Activated naive CD4-positive, alpha-beta T cell treated with anti-CD3 and anti-CD28 coated beads, Interleukin-2, amount 10 ng/mL, durations not matched to agents 7 days and 5 days (primary cell): ENCODE measurements at regions not wholly inside any gene's neighbourhood (a gene's known extent, or its start where the extent isn't known, plus 50 kb on each side); places are given as distances from the start of the nearest gene placed in this dataset.
A peak's percentile ranks its signal among the peaks of the same experiment; 100 is the strongest.

Experiments used
- CTCF ChIA-PET: fragments of 350-600 bp; sonication (Branson Sonifier 250); formaldehyde crosslinking; loops from one replicate; lab custom pipeline; 2021; ENCODE audit warnings: antibody characterized with exemption; lab: Charles Lee
- DNase-seq: peaks from one replicate; pipeline ENCODE4 v3.0.0-alpha.2; 2020
- H3K27ac Mint-ChIP-seq: one replicate; pipeline ENCODE4 v1.8.0; 2021; ENCODE audit warnings: mild to moderate bottlenecking, moderate library complexity, mixed read lengths
- H3K27me3 Mint-ChIP-seq: one replicate; pipeline ENCODE4 v1.8.0; 2021; ENCODE audit warnings: mild to moderate bottlenecking, mixed read lengths
- H3K36me3 Mint-ChIP-seq: one replicate; pipeline ENCODE4 v1.8.0; 2021; ENCODE audit warnings: mixed read lengths
- H3K4me1 Mint-ChIP-seq: one replicate; pipeline ENCODE4 v1.8.0; 2021; ENCODE audit warnings: mixed read lengths
- H3K4me3 Mint-ChIP-seq: one replicate; pipeline ENCODE4 v1.8.0; 2021; ENCODE audit warnings: mild to moderate bottlenecking, moderate library complexity, mixed read lengths
- H3K9me3 Mint-ChIP-seq: one replicate; pipeline ENCODE4 v1.8.0; 2021; ENCODE audit warnings: mixed read lengths

- H3K4me3 Mint-ChIP-seq, result no peak overlapping the region
- peaks cover 10% of the 10 kb centered on the region for H3K27me3 Mint-ChIP-seq
- no peak overlapping the region for H3K27ac Mint-ChIP-seq
- DNase-seq, result no peak
- no peaks in the 10 kb centered on the region for H3K4me1 Mint-ChIP-seq
- CTCF ChIA-PET, result no interaction called here
- H3K36me3 Mint-ChIP-seq, result no peaks in the 10 kb centered on the region
- no peaks in the 10 kb centered on the region for H3K9me3 Mint-ChIP-seq
Measured at GRCh38 chr12:98352835-98353234, 162.6 kb upstream of the TMPO start.

GRCh38 chr12:98354520-98355035 is 160.8 kb upstream of the TMPO start:
- Mint-ChIP-seq H3K4me3 (no peak overlapping the region), H3K9me3 (no peaks in the 10 kb centered on the region), H3K36me3 (no peaks in the 10 kb centered on the region), H3K4me1 (no peaks in the 10 kb centered on the region), H3K27me3 (peaks cover 10% of the 10 kb centered on the region), H3K27ac (no peak overlapping the region)
- CTCF ChIA-PET, result no interaction called here
- no peak for DNase-seq

GRCh38 chr12:98355322-98355721 is 160.1 kb upstream of the TMPO start:
- H3K27me3 Mint-ChIP-seq, result peaks cover 10% of the 10 kb centered on the region
- CTCF ChIA-PET, result no interaction called here
- H3K36me3 Mint-ChIP-seq, result no peaks in the 10 kb centered on the region

GRCh38 chr12:98355933-98356332 is 159.5 kb upstream of the TMPO start:
- DNase-seq, result no peak
- Mint-ChIP-seq H3K27me3 (peaks cover 10% of the 10 kb centered on the region), H3K36me3 (no peaks in the 10 kb centered on the region), H3K9me3 (no peaks in the 10 kb centered on the region), H3K4me1 (no peaks in the 10 kb centered on the region), H3K4me3 (no peak overlapping the region), H3K27ac (no peak overlapping the region)
- CTCF ChIA-PET, result no interaction called here

More at GRCh38 chr12:98355322-98355721, 160.1 kb upstream of the TMPO start:
- Mint-ChIP-seq H3K9me3 (no peaks in the 10 kb centered on the region), H3K4me3 (no peak overlapping the region), H3K27ac (no peak overlapping the region), H3K4me1 (no peaks in the 10 kb centered on the region)
- DNase-seq, result no peak

- peaks cover 13% of the 10 kb centered on the region for H3K27me3 Mint-ChIP-seq
- H3K4me3 Mint-ChIP-seq, result no peak overlapping the region
- no peak for DNase-seq
- H3K27ac Mint-ChIP-seq, result no peak overlapping the region
- CTCF ChIA-PET, result no interaction called here
- no peaks in the 10 kb centered on the region for H3K36me3 Mint-ChIP-seq
- no peaks in the 10 kb centered on the region for H3K4me1 Mint-ChIP-seq
- H3K9me3 Mint-ChIP-seq, result no peaks in the 10 kb centered on the region
Measured at GRCh38 chr12:98358144-98358543, 157.2 kb upstream of the TMPO start.

GRCh38 chr12:98359856-98360255 is 155.5 kb upstream of the TMPO start:
- CTCF ChIA-PET, result no interaction called here
- Mint-ChIP-seq H3K27ac (no peak overlapping the region), H3K4me3 (no peak overlapping the region), H3K36me3 (no peaks in the 10 kb centered on the region), H3K9me3 (no peaks in the 10 kb centered on the region), H3K4me1 (no peaks in the 10 kb centered on the region), H3K27me3 (peaks cover 23% of the 10 kb centered on the region)
- no peak for DNase-seq

GRCh38 chr12:98360401-98360800 is 155.0 kb upstream of the TMPO start:
- Mint-ChIP-seq H3K36me3 (no peaks in the 10 kb centered on the region), H3K9me3 (no peaks in the 10 kb centered on the region), H3K4me1 (no peaks in the 10 kb centered on the region), H3K4me3 (no peak overlapping the region), H3K27ac (no peak overlapping the region), H3K27me3 (peaks cover 23% of the 10 kb centered on the region)
- CTCF ChIA-PET, result no interaction called here
- DNase-seq, result no peak

GRCh38 chr12:98369581-98369980 is 145.8 kb upstream of the TMPO start:
- Mint-ChIP-seq H3K27me3 (peaks cover 13% of the 10 kb centered on the region), H3K4me3 (no peak overlapping the region), H3K9me3 (peaks cover 4% of the 10 kb centered on the region), H3K4me1 (peaks cover 30% of the 10 kb centered on the region), H3K27ac (no peak overlapping the region), H3K36me3 (peaks cover 8% of the 10 kb centered on the region)
- no peak for DNase-seq
- CTCF ChIA-PET, result interaction anchor here (1.0 kb wide), 1 partner anchor 143 kb away, joined by 3 read pairs; no protein-coding TSS in a partner anchor

- CTCF ChIA-PET, result interaction anchor here (0.7 to 1.1 kb wide), 2 partner anchors 66 to 144 kb away, joined by 3 to 4 read pairs; no protein-coding TSS in a partner anchor
- Mint-ChIP-seq H3K27me3 (peaks cover 24% of the 10 kb centered on the region), H3K27ac (peak overlapping the region; percentile 1), H3K4me1 (peaks cover 30% of the 10 kb centered on the region), H3K9me3 (peaks cover 4% of the 10 kb centered on the region), H3K4me3 (no peak overlapping the region), H3K36me3 (peaks cover 8% of the 10 kb centered on the region)
- DNase-seq, result no peak
Measured at GRCh38 chr12:98370976-98371375, 144.4 kb upstream of the TMPO start.

- no peak for DNase-seq
- peaks cover 4% of the 10 kb centered on the region for H3K9me3 Mint-ChIP-seq
Measured at GRCh38 chr12:98371419-98371818, 144.0 kb upstream of the TMPO start.

GRCh38 chr12:98372340-98373024 is 142.9 kb upstream of the TMPO start:
- no peak for DNase-seq
- Mint-ChIP-seq H3K4me1 (peaks cover 30% of the 10 kb centered on the region), H3K4me3 (no peak overlapping the region), H3K27me3 (peaks cover 32% of the 10 kb centered on the region), H3K9me3 (peaks cover 4% of the 10 kb centered on the region), H3K27ac (no peak overlapping the region), H3K36me3 (peaks cover 8% of the 10 kb centered on the region)
- CTCF ChIA-PET, result interaction anchor here (1.0 kb wide), 1 partner anchor 146 kb away, joined by 3 read pairs; no protein-coding TSS in a partner anchor

More at GRCh38 chr12:98371419-98371818, 144.0 kb upstream of the TMPO start:
- Mint-ChIP-seq H3K36me3 (peaks cover 8% of the 10 kb centered on the region), H3K27ac (no peak overlapping the region), H3K4me1 (peaks cover 30% of the 10 kb centered on the region), H3K4me3 (peak overlapping the region; percentile 1), H3K27me3 (peaks cover 25% of the 10 kb centered on the region)
- CTCF ChIA-PET, result interaction anchor here (0.7 to 1.1 kb wide), 2 partner anchors 65 to 145 kb away, joined by 3 to 4 read pairs; no protein-coding TSS in a partner anchor

- CTCF ChIA-PET, result no interaction called here
- peaks cover 4% of the 10 kb centered on the region for H3K9me3 Mint-ChIP-seq
- H3K4me1 Mint-ChIP-seq, result peaks cover 30% of the 10 kb centered on the region
- H3K27me3 Mint-ChIP-seq, result peaks cover 30% of the 10 kb centered on the region
- no peak for DNase-seq
- H3K4me3 Mint-ChIP-seq, result no peak overlapping the region
- H3K36me3 Mint-ChIP-seq, result peaks cover 8% of the 10 kb centered on the region
- no peak overlapping the region for H3K27ac Mint-ChIP-seq
Measured at GRCh38 chr12:98373025-98373554, 142.3 kb upstream of the TMPO start.

- peaks cover 4% of the 10 kb centered on the region for H3K9me3 Mint-ChIP-seq
- H3K36me3 Mint-ChIP-seq, result peaks cover 8% of the 10 kb centered on the region
- CTCF ChIA-PET, result no interaction called here
- no peak overlapping the region for H3K27ac Mint-ChIP-seq
- peaks cover 32% of the 10 kb centered on the region for H3K27me3 Mint-ChIP-seq
- no peak for DNase-seq
- H3K4me1 Mint-ChIP-seq, result peaks cover 30% of the 10 kb centered on the region
- H3K4me3 Mint-ChIP-seq, result no peak overlapping the region
Measured at GRCh38 chr12:98374007-98374406, 141.4 kb upstream of the TMPO start.

GRCh38 chr12:98379106-98379505 is 136.3 kb upstream of the TMPO start:
- no peaks in the 10 kb centered on the region for H3K36me3 Mint-ChIP-seq
- peaks cover 48% of the 10 kb centered on the region for H3K27me3 Mint-ChIP-seq
- no peaks in the 10 kb centered on the region for H3K4me1 Mint-ChIP-seq
- H3K27ac Mint-ChIP-seq, result no peak overlapping the region
- no peak overlapping the region for H3K4me3 Mint-ChIP-seq
- DNase-seq, result no peak
- no peaks in the 10 kb centered on the region for H3K9me3 Mint-ChIP-seq
- CTCF ChIA-PET, result no interaction called here

GRCh38 chr12:98385641-98386040 is 129.7 kb upstream of the TMPO start:
- Mint-ChIP-seq H3K36me3 (no peaks in the 10 kb centered on the region), H3K4me1 (no peaks in the 10 kb centered on the region), H3K4me3 (no peak overlapping the region), H3K27me3 (peaks cover 35% of the 10 kb centered on the region), H3K27ac (no peak overlapping the region), H3K9me3 (no peaks in the 10 kb centered on the region)
- CTCF ChIA-PET, result no interaction called here
- no peak for DNase-seq
